ENCODE measurements at regions not wholly inside any gene's neighbourhood (a gene's known extent, or its start where the extent isn't known, plus 50 kb on each side); places are given as distances from the start of the nearest gene placed in this dataset.
"Not testable (repeated sequence)": the region's sequence is repeated elsewhere in the genome, so short reads cannot be mapped to it uniquely, and the experiment has no call there.

DNA sequence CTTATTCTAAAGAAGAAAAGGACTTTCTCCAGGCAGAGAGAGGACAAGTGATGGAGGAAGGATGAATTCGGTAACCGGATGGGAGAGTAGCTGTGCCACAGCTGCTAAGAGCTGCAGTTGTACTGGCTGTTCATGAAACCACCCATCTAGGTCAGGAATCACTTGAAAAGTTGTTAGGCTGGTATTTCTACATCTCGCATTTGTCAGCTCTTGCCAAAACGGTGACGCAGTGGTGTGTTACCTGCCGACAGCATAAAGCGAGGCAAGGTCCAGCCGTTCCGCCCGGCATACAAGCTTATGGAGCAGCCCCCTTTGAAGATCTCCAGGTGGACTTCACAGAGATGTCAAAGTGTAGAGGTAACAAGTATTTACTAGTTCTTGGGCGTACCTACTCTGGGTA, 87.3 kb upstream of the DEFB108B start:
- not testable (repeated sequence) for TF ChIP-seq POLR2A, EP300 (IDR thresholded peaks at IDR 0.05)
- TF ChIP-seq, protein P1, sequence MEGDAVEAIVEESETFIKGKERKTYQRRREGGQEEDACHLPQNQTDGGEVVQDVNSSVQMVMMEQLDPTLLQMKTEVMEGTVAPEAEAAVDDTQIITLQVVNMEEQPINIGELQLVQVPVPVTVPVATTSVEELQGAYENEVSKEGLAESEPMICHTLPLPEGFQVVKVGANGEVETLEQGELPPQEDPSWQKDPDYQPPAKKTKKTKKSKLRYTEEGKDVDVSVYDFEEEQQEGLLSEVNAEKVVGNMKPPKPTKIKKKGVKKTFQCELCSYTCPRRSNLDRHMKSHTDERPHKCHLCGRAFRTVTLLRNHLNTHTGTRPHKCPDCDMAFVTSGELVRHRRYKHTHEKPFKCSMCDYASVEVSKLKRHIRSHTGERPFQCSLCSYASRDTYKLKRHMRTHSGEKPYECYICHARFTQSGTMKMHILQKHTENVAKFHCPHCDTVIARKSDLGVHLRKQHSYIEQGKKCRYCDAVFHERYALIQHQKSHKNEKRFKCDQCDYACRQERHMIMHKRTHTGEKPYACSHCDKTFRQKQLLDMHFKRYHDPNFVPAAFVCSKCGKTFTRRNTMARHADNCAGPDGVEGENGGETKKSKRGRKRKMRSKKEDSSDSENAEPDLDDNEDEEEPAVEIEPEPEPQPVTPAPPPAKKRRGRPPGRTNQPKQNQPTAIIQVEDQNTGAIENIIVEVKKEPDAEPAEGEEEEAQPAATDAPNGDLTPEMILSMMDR (IDR thresholded peaks at IDR 0.05) = not testable (repeated sequence)

Measured in gastroesophageal sphincter (tissue), 3 donors.